ENCODE measurements at regions not wholly inside any gene's neighbourhood (a gene's known extent, or its start where the extent isn't known, plus 50 kb on each side); places are given as distances from the start of the nearest gene placed in this dataset.
"Not testable (repeated sequence)": the region's sequence is repeated elsewhere in the genome, so short reads cannot be mapped to it uniquely, and the experiment has no call there.

DNA sequence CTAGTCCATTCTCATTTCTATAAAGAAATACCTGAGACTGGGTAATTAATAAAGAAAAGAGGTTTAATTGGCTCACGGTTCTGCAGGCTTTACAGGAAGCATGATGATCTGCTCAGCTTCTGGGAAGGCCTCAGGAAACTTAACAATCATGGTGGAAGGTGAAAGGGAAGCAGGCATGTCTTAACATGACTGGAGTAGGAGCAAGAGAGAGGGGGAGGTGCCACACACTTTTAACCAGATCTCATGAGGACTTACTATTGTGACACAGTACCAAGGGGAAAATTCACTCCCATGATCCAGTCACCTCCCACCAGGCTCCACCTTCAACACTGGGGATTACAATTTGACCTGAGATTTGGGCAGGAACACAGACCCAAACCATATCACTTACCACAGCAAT lies 310.1 kb downstream of the SH3GL2 start:
- intact Hi-C loops (cut with micrococcal nuclease; ENCODE audit: unreplicated experiment); H4K20me1 ChIP-seq (ENCODE audit: control insufficient read depth, insufficient read depth); DNase-seq (ENCODE audit: low read depth, low spot score); ATAC-seq; H3K27me3 ChIP-seq (replicated peaks in 1 of 2; ENCODE audit: control insufficient read depth in 2 of 2, insufficient read depth in 2 of 2, low read length in 1 of 2); H3K27ac ChIP-seq (ENCODE audit: control insufficient read depth, insufficient read depth); H3K4me2 ChIP-seq (ENCODE audit: control insufficient read depth, insufficient read depth); SMC1A ChIA-PET (ENCODE audit: uncharacterized antibody, unreplicated experiment); H3K9me3 ChIP-seq (replicated peaks; ENCODE audit: control insufficient read depth, insufficient read depth, low read length); H2AFZ ChIP-seq (ENCODE audit: control insufficient read depth, low read depth, low read length); H3K9ac ChIP-seq (ENCODE audit: control insufficient read depth, insufficient read depth, low read length); H3K36me3 ChIP-seq (ENCODE audit: control insufficient read depth in 2 of 2, insufficient read depth in 2 of 2, low read length in 1 of 2); H3K4me3 ChIP-seq; BruUV-seq (replicated peaks); H3K4me1 ChIP-seq (ENCODE audit: control insufficient read depth, insufficient read depth, low read length); POLR2A ChIA-PET; H3K79me2 ChIP-seq (ENCODE audit: control insufficient read depth, insufficient read depth, low read length); in situ Hi-C loops (cut with MboI); FAIRE-seq: not testable (repeated sequence)
- RAD21 ChIA-PET (ENCODE audit: unreplicated experiment): interaction anchor here (0.6 kb wide), 1 partner anchor 326 kb away, joined by 4 read pairs; no protein-coding TSS in a partner anchor
- CTCF ChIA-PET: interaction anchor here (0.6 kb wide), 1 partner anchor 366 kb away, joined by 3 read pairs; no protein-coding TSS in a partner anchor
- WGBS (ENCODE audit: insufficient coverage, insufficient replicate concordance, low lambda C conversion rate, missing lambda C conversion rate): 0% methylated on average over 1 of the region's 1 CpG

DNA sequence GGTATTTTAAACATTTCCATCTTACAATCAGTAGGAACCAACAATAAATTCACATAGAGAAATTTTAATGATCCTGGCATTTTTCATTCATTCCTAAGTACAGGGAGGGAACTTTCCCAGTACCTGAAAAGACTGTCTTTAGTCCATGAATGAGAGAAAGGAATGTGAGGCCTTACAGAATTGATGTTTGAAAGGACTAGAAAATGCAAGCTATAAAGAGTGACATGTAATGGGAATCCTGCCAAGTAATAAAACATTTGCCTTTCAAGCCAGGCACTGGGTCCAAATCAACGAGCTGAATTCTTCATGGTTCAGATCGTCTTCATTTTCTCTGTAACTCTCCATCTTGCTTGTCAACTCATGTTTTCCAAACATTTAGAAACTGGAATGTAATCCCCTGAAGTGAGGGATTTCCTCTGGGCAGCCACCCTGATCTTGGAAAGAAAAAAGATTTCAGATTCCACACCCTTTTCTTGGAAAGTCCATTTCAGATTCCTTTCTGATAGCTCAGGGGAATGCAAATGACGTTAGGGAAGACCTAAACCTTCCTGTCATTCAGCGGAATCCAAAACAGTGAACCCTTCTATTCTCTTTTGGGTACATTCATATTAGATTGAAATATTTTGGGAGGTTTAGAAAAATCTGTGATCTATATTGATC lies 315.8 kb downstream of the SH3GL2 start:
- RAD21 ChIA-PET (ENCODE audit: unreplicated experiment): no interaction called here
- no peak overlapping the region for H3K27ac ChIP-seq (ENCODE audit: control insufficient read depth, insufficient read depth)
- POLR2A ChIA-PET: no interaction called here
- no peaks in the 10 kb centered on the region for H3K79me2 ChIP-seq (ENCODE audit: control insufficient read depth, insufficient read depth, low read length)
- H3K27me3 ChIP-seq (replicated peaks in 1 of 2; ENCODE audit: control insufficient read depth in 2 of 2, insufficient read depth in 2 of 2, low read length in 1 of 2): no peaks in the 10 kb centered on the region; a peak in 1 of 4 replicates
- no TSS peak for BruUV-seq (replicated peaks)
- H3K36me3 ChIP-seq (ENCODE audit: control insufficient read depth in 2 of 2, insufficient read depth in 2 of 2, low read length in 1 of 2): no peaks in the 10 kb centered on the region
- no peaks in the 10 kb centered on the region for H3K9me3 ChIP-seq (replicated peaks; ENCODE audit: control insufficient read depth, insufficient read depth, low read length)
- no peak overlapping the region for H3K9ac ChIP-seq (ENCODE audit: control insufficient read depth, insufficient read depth, low read length)
- SMC1A ChIA-PET (ENCODE audit: uncharacterized antibody, unreplicated experiment): interaction anchor here (0.9 kb wide), 1 partner anchor 16 kb away, joined by 4 read pairs; no protein-coding TSS in a partner anchor
- CTCF ChIA-PET: no interaction called here
- H4K20me1 ChIP-seq (ENCODE audit: control insufficient read depth, insufficient read depth): no peaks in the 10 kb centered on the region
- no peak overlapping the region for H2AFZ ChIP-seq (ENCODE audit: control insufficient read depth, low read depth, low read length)
- WGBS (ENCODE audit: insufficient coverage, insufficient replicate concordance, low lambda C conversion rate, missing lambda C conversion rate): 1% methylated on average over 4 of the region's 4 CpGs
- no peak for DNase-seq (ENCODE audit: low read depth, low spot score)
- H3K4me3 ChIP-seq: no peak overlapping the region
- FAIRE-seq: no peak
- in situ Hi-C loops (cut with MboI) (no loop called here), intact Hi-C loops (cut with micrococcal nuclease; ENCODE audit: unreplicated experiment) (no loop called here)
- H3K4me1 ChIP-seq (ENCODE audit: control insufficient read depth, insufficient read depth, low read length): no peaks in the 10 kb centered on the region
- TF ChIP-seq, protein P1, sequence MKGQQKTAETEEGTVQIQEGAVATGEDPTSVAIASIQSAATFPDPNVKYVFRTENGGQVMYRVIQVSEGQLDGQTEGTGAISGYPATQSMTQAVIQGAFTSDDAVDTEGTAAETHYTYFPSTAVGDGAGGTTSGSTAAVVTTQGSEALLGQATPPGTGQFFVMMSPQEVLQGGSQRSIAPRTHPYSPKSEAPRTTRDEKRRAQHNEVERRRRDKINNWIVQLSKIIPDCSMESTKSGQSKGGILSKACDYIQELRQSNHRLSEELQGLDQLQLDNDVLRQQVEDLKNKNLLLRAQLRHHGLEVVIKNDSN (IDR thresholded peaks at IDR 0.05; ENCODE audit: borderline replicate concordance, extremely low read length, insufficient read depth, low read depth, low read length): no peak
- TF ChIP-seq GABPA (IDR thresholded peaks at IDR 0.05; ENCODE audit: low read depth) (no peak), SMARCA5 (IDR thresholded peaks at IDR 0.05) (no peak), EZH2 (IDR thresholded peaks at IDR 0.05; ENCODE audit: borderline replicate concordance, control insufficient read depth, low read depth, low read length) (no peak)
- no peak overlapping the region for H3K4me2 ChIP-seq (ENCODE audit: control insufficient read depth, insufficient read depth)
- ATAC-seq: no peak
